CD4-positive, alpha-beta T cell (primary cell): ENCODE measurements at regions not wholly inside any gene's neighbourhood (a gene's known extent, or its start where the extent isn't known, plus 50 kb on each side); places are given as distances from the start of the nearest gene placed in this dataset.

ENCODE experiments used
- ATAC-seq: fragments of 200-7000 bp; cut with Tn5 transposase; one replicate; pipeline ENCODE4 v1.10.0; 2022; ENCODE audit warnings: mild to moderate bottlenecking; ENCODE audit not compliant: poor library complexity
- CTCF ChIA-PET: fragments of 350-600 bp; sonication (Branson Sonifier 250); formaldehyde crosslinking; loops from one replicate; lab custom pipeline; 2021; ENCODE audit warnings: antibody characterized with exemption, inconsistent platforms; lab: Charles Lee
- POLR2A ChIA-PET: fragments of 350-600 bp; sonication (Branson Sonifier 250); formaldehyde crosslinking; loops from one replicate; lab custom pipeline; 2021; ENCODE audit warnings: antibody characterized with exemption, inconsistent platforms; lab: Charles Lee
- DNase-seq, 14 experiments: peaks; one replicate each; pipeline ENCODE4 v3.0.0-alpha.2; 2013 to 2020; ENCODE audit warnings: mixed read lengths in 2 of 14
- H3K27ac ChIP-seq, 2 donors: one replicate each; pipeline versions ENCODE4 v1.5.1 to v1.7.0; 2013; ENCODE audit warnings: low read length in 2 of 2, low read depth in 1 of 2, mild to moderate bottlenecking in 1 of 2
- H3K27me3 ChIP-seq, 2 experiments: 1 replicate in 1 of 2; 2 replicates in 1 of 2; pipeline versions ENCODE4 v1.6.1 to v1.7.0; 2013; ENCODE audit warnings: low read length in 2 of 2, control low read depth in 1 of 2, mild to moderate bottlenecking in 1 of 2, moderate library complexity in 1 of 2; ENCODE audit not compliant: insufficient read depth in 2 of 2, control insufficient read depth in 1 of 2
- H3K36me3 ChIP-seq: one replicate; pipeline ENCODE4 v1.6.1; 2013; ENCODE audit warnings: low read length, control low read depth; ENCODE audit not compliant: insufficient read depth
- H3K4me1 ChIP-seq: one replicate; pipeline ENCODE4 v1.6.1; 2013; ENCODE audit warnings: low read length, control low read depth; ENCODE audit not compliant: insufficient read depth
- H3K4me3 ChIP-seq: one replicate; pipeline ENCODE4 v1.5.1; 2013; ENCODE audit warnings: mild to moderate bottlenecking, low read length, moderate library complexity
- H3K9me3 ChIP-seq, 2 experiments: 1 replicate in 1 of 2; 2 replicates in 1 of 2; pipeline versions ENCODE4 v1.6.1 to v1.7.0; 2013; ENCODE audit warnings: low read length in 2 of 2, mild to moderate bottlenecking in 2 of 2, control low read depth in 1 of 2, moderate library complexity in 1 of 2; ENCODE audit not compliant: control insufficient read depth in 1 of 2, insufficient read depth in 1 of 2
- H3K27ac Mint-ChIP-seq: one replicate; pipeline ENCODE4 v1.8.0; 2020; ENCODE audit warnings: mixed read lengths
- H3K27me3 Mint-ChIP-seq: one replicate; pipeline ENCODE4 v1.8.0; 2021; ENCODE audit warnings: mixed read lengths
- H3K36me3 Mint-ChIP-seq: one replicate; pipeline ENCODE4 v1.8.0; 2021; ENCODE audit warnings: low read depth, mixed read lengths
- H3K4me1 Mint-ChIP-seq: one replicate; pipeline ENCODE4 v1.8.0; 2021; ENCODE audit warnings: low read depth, mixed read lengths
- H3K4me3 Mint-ChIP-seq: one replicate; pipeline ENCODE4 v1.8.0; 2020; ENCODE audit warnings: mild to moderate bottlenecking, mixed read lengths
- H3K9me3 Mint-ChIP-seq: one replicate; pipeline ENCODE4 v1.8.0; 2020; ENCODE audit warnings: mixed read lengths
- intact Hi-C, 2 experiments: fragments of 100-400 bp; cut with DNase I in 1 of 2; cut with micrococcal nuclease in 1 of 2; formaldehyde crosslinking; loops; one replicate each; pipeline versions ENCODE4 v1.15.1 to v1.9.0; 2023 to 2025; cut with DNase I, micrococcal nuclease
- TF ChIP-seq, protein P1 (sequence below): fragments of 200-600 bp; IDR thresholded peaks from one replicate; pipeline ENCODE4 v1.8.0; 2022; ENCODE audit warnings: antibody characterized with exemption, mild to moderate bottlenecking

DNA sequence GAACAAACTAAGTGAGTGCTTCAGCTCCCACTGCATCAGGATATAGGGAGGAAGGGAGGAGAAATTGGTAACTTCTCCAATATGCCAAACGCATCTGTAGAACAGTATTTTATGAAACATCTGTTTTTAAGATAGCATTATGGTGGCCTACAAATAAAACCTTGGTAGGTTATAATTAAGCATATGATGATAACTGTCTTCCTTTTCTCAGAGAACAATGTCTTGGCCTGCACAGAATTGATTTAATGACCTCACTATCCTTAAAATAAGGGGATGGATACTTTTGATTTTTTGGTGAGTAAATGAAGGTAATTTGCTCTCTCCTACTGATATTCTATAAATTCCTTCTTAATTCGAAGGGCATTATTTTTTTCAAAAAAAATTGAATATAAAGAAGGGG lies 451.5 kb upstream of the TGFBR2 start:
- H3K27me3 Mint-ChIP-seq = peaks cover 8% of the 10 kb centered on the region
- no peaks in the 10 kb centered on the region for H3K9me3 Mint-ChIP-seq
- H3K4me3 Mint-ChIP-seq = no peak overlapping the region
- no peaks in the 10 kb centered on the region for H3K36me3 Mint-ChIP-seq
- H3K27me3 ChIP-seq = no peaks in the 10 kb centered on the region
- TF ChIP-seq, protein P1, sequence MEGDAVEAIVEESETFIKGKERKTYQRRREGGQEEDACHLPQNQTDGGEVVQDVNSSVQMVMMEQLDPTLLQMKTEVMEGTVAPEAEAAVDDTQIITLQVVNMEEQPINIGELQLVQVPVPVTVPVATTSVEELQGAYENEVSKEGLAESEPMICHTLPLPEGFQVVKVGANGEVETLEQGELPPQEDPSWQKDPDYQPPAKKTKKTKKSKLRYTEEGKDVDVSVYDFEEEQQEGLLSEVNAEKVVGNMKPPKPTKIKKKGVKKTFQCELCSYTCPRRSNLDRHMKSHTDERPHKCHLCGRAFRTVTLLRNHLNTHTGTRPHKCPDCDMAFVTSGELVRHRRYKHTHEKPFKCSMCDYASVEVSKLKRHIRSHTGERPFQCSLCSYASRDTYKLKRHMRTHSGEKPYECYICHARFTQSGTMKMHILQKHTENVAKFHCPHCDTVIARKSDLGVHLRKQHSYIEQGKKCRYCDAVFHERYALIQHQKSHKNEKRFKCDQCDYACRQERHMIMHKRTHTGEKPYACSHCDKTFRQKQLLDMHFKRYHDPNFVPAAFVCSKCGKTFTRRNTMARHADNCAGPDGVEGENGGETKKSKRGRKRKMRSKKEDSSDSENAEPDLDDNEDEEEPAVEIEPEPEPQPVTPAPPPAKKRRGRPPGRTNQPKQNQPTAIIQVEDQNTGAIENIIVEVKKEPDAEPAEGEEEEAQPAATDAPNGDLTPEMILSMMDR = no peak
- no peaks in the 10 kb centered on the region for H3K4me1 ChIP-seq
- H3K9me3 ChIP-seq = no peaks in the 10 kb centered on the region
- no peak for ATAC-seq
- no peak overlapping the region for H3K27ac Mint-ChIP-seq
- no peaks in the 10 kb centered on the region for H3K4me1 Mint-ChIP-seq
- no peak for DNase-seq
- CTCF ChIA-PET = no interaction called here
- POLR2A ChIA-PET = no interaction called here
- intact Hi-C loops = no loop called here
- no peak overlapping the region for H3K27ac ChIP-seq
- no peak overlapping the region for H3K4me3 ChIP-seq
- no peaks in the 10 kb centered on the region for H3K36me3 ChIP-seq

DNA sequence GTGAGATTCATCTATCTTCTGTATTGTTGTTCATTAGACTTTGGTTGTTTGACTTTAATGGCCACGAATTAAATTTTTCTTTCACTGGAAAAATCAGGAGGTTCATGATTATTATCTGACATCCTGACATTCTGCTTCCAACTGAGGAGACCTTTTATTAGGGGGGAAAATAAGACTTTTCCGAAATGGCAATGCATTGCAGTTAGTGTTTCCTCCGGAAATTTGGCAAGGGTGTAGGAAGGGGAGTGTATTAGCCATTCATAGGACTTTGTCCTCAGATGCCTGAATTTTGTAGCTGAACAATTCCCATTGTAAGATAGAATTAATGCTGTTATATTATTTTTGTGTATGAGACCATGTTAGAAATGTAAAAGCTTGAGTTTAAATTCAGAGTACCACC lies 450.6 kb upstream of the TGFBR2 start:
- H3K27me3 ChIP-seq = no peaks in the 10 kb centered on the region
- no peak overlapping the region for H3K27ac ChIP-seq
- H3K4me1 ChIP-seq = no peaks in the 10 kb centered on the region
- POLR2A ChIA-PET = no interaction called here
- H3K27ac Mint-ChIP-seq = no peak overlapping the region
- peaks cover 8% of the 10 kb centered on the region for H3K27me3 Mint-ChIP-seq
- no peak for ATAC-seq
- H3K4me3 Mint-ChIP-seq = no peak overlapping the region
- intact Hi-C loops = no loop called here
- H3K4me1 Mint-ChIP-seq = no peaks in the 10 kb centered on the region
- CTCF ChIA-PET = no interaction called here
- H3K4me3 ChIP-seq = no peak overlapping the region
- H3K36me3 Mint-ChIP-seq = no peaks in the 10 kb centered on the region
- no peaks in the 10 kb centered on the region for H3K9me3 ChIP-seq
- DNase-seq = no peak
- TF ChIP-seq, protein P1 = no peak
- H3K9me3 Mint-ChIP-seq = no peaks in the 10 kb centered on the region
- H3K36me3 ChIP-seq = no peaks in the 10 kb centered on the region

DNA sequence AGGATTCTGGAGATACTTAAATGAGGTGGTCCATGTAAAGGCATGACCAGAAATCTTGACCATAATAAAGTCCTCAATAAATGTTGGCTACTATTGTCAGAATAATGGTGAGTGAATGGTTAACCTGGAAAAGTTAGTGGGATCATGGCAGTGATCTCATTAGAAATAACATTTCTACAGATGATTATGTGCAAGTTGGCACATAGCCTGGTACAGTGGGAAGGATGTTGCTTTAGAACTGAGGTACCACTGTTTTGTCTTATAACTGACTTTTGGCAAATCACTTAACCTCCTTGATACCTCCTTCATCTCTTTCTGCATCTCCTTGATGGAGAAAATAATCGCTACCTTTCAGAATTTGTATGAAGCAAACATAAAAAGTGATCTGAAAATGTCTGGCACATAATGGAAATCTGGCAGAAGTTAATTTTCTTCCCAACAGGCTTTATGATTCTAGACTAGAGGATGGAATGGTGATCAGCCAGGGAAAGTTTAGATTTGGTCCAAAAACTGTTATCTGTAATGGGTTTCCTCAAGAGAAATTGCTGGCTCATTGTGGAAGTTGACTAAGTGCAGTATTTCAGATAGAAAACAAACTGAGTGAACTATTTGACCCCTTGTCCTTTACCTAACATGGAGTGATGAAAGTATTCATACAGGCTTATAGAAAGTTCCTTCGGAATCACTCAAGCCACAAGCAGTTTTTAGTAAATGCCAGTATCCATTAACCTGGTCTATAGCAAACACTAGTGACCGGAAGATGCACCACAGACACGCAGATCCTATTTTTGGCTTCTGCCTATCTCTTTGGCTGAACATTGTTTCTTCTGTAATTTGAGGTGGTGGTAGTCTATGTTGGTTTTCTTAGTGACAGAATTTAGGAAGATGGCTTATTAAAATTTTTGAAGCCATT lies 449.6 kb upstream of the TGFBR2 start:
- peaks cover 8% of the 10 kb centered on the region for H3K27me3 Mint-ChIP-seq
- H3K27ac Mint-ChIP-seq = no peak overlapping the region
- H3K4me3 ChIP-seq = no peak overlapping the region
- no peaks in the 10 kb centered on the region for H3K9me3 ChIP-seq
- intact Hi-C loops = no loop called here
- H3K4me1 Mint-ChIP-seq = no peaks in the 10 kb centered on the region
- POLR2A ChIA-PET = no interaction called here
- no peak overlapping the region for H3K27ac ChIP-seq
- TF ChIP-seq, protein P1 = no peak
- DNase-seq (no peak), ATAC-seq (no peak)
- no peaks in the 10 kb centered on the region for H3K27me3 ChIP-seq
- no peak overlapping the region for H3K4me3 Mint-ChIP-seq
- H3K9me3 Mint-ChIP-seq = no peaks in the 10 kb centered on the region
- CTCF ChIA-PET = no interaction called here
- no peaks in the 10 kb centered on the region for H3K4me1 ChIP-seq
- no peaks in the 10 kb centered on the region for H3K36me3 Mint-ChIP-seq
- H3K36me3 ChIP-seq = no peaks in the 10 kb centered on the region
